H9 (cell line): ENCODE measurements at regions not wholly inside any gene's neighbourhood (a gene's known extent, or its start where the extent isn't known, plus 50 kb on each side); places are given as distances from the start of the nearest gene placed in this dataset.
A peak's percentile ranks its signal among the peaks of the same experiment; 100 is the strongest.

Experiments
- DNase-seq: peaks from one replicate; pipeline ENCODE4 v3.0.0-alpha.2; 2017
- H2AFZ ChIP-seq: one replicate; pipeline ENCODE4 v1.6.1; 2013; ENCODE audit warnings: mild to moderate bottlenecking, low read length, control low read depth, moderate library complexity
- H2AK5ac ChIP-seq: 2 replicates; pipeline ENCODE4 v1.6.1; 2013; ENCODE audit warnings: low read length, control low read depth, mixed read lengths; ENCODE audit not compliant: insufficient read length
- H2BK120ac ChIP-seq: one replicate; pipeline ENCODE4 v1.6.1; 2013; ENCODE audit warnings: low read depth, mild to moderate bottlenecking, low read length, control low read depth, inconsistent platforms; ENCODE audit not compliant: poor library complexity, severe bottlenecking
- H2BK12ac ChIP-seq: 2 replicates; pipeline ENCODE4 v1.6.1; 2013; ENCODE audit warnings: low read length, control low read depth, mixed read lengths, low read depth; ENCODE audit not compliant: insufficient read length
- H2BK15ac ChIP-seq: 2 replicates; pipeline ENCODE4 v1.6.1; 2013; ENCODE audit warnings: low read depth, low read length, control low read depth
- H2BK20ac ChIP-seq: one replicate; pipeline ENCODE4 v1.6.1; 2013; ENCODE audit warnings: low read depth, mild to moderate bottlenecking, low read length, control low read depth, inconsistent platforms; ENCODE audit not compliant: poor library complexity, severe bottlenecking
- H2BK5ac ChIP-seq: 2 replicates; pipeline ENCODE4 v1.6.1; 2013; ENCODE audit warnings: low read length, control low read depth, mixed read lengths; ENCODE audit not compliant: insufficient read length
- H3K14ac ChIP-seq: 2 replicates; pipeline ENCODE4 v1.6.1; 2013; ENCODE audit warnings: low read length, control low read depth; ENCODE audit not compliant: insufficient read depth
- H3K18ac ChIP-seq: 2 replicates; pipeline ENCODE4 v1.6.1; 2013; ENCODE audit warnings: low read depth, mild to moderate bottlenecking, mixed read lengths, low read length, control low read depth; ENCODE audit not compliant: insufficient read length
- H3K23ac ChIP-seq: 2 replicates; pipeline ENCODE4 v1.6.1; 2013; ENCODE audit warnings: low read length, control low read depth, mixed read lengths, low read depth; ENCODE audit not compliant: insufficient read length
- H3K23me2 ChIP-seq: 2 replicates; pipeline ENCODE4 v1.6.1; 2013; ENCODE audit warnings: low read depth, mild to moderate bottlenecking, mixed read lengths, low read length, control low read depth; ENCODE audit not compliant: insufficient read length, poor library complexity, severe bottlenecking
- H3K27ac ChIP-seq: 2 replicates; pipeline ENCODE4 v1.5.1; 2013; ENCODE audit warnings: low read length, control low read depth, mixed read lengths, low read depth; ENCODE audit not compliant: insufficient read length
- H3K27me3 ChIP-seq: 2 replicates; pipeline ENCODE4 v1.6.1; 2013; ENCODE audit warnings: low read length, control low read depth, inconsistent platforms; ENCODE audit not compliant: insufficient read depth
- H3K4ac ChIP-seq: 2 replicates; pipeline ENCODE4 v1.6.1; 2013; ENCODE audit warnings: low read depth, mild to moderate bottlenecking, control low read depth, inconsistent platforms, low read length, moderate library complexity
- H3K4me1 ChIP-seq: 2 replicates; pipeline ENCODE4 v1.6.1; 2013; ENCODE audit warnings: low read length, control low read depth, inconsistent platforms; ENCODE audit not compliant: insufficient read depth
- H3K4me2 ChIP-seq: 2 replicates; pipeline ENCODE4 v1.6.1; 2013; ENCODE audit warnings: low read length, control low read depth, mixed read lengths; ENCODE audit not compliant: insufficient read length, insufficient read depth
- H3K56ac ChIP-seq: 2 replicates; pipeline ENCODE4 v1.6.1; 2013; ENCODE audit warnings: low read depth, mild to moderate bottlenecking, mixed read lengths, low read length, control low read depth; ENCODE audit not compliant: insufficient read length
- H3K79me1 ChIP-seq: 2 replicates; pipeline ENCODE4 v1.6.1; 2013; ENCODE audit warnings: low read depth, mild to moderate bottlenecking, moderate library complexity, low read length, control low read depth, inconsistent platforms; ENCODE audit not compliant: insufficient read depth, poor library complexity, severe bottlenecking
- H3K79me2 ChIP-seq: 2 replicates; pipeline ENCODE4 v1.6.1; 2013; ENCODE audit warnings: low read length, control low read depth, inconsistent platforms; ENCODE audit not compliant: insufficient read depth
- H3K9ac ChIP-seq: 2 replicates; pipeline ENCODE4 v1.6.1; 2013; ENCODE audit warnings: low read length, control low read depth, mixed read lengths; ENCODE audit not compliant: insufficient read length; ENCODE audit errors: extremely low read depth
- H3K9me3 ChIP-seq: one replicate; pipeline ENCODE4 v1.6.1; 2013; ENCODE audit warnings: low read depth, low read length, inconsistent platforms; ENCODE audit not compliant: control insufficient read depth
- H3T11ph ChIP-seq: one replicate; pipeline ENCODE4 v1.6.1; 2013; ENCODE audit warnings: mild to moderate bottlenecking, low read length, control low read depth, inconsistent platforms
- H4K20me1 ChIP-seq: one replicate; pipeline ENCODE4 v1.6.1; 2013; ENCODE audit not compliant: control insufficient read depth, insufficient read length, insufficient read depth
- H4K5ac ChIP-seq: 2 replicates; pipeline ENCODE4 v1.6.1; 2013; ENCODE audit warnings: low read depth, mild to moderate bottlenecking, mixed read lengths, low read length, control low read depth; ENCODE audit not compliant: insufficient read length
- H4K8ac ChIP-seq: replicated peaks from 2 replicates; pipeline ENCODE4 v1.6.1; 2013; ENCODE audit warnings: low read length, control low read depth, mixed read lengths, low read depth; ENCODE audit not compliant: insufficient read length
- H4K91ac ChIP-seq: 2 replicates; pipeline ENCODE4 v1.6.1; 2013; ENCODE audit warnings: low read depth, mild to moderate bottlenecking, moderate library complexity, mixed read lengths, low read length, control low read depth; ENCODE audit not compliant: insufficient read length
- H3K27ac Mint-ChIP-seq, 3 experiments: 2 replicates in 2 of 3; 3 replicates in 1 of 3; pipeline ENCODE4 v1.8.0; 2020 to 2021; ENCODE audit warnings: mixed read lengths in 3 of 3, mild to moderate bottlenecking in 1 of 3, moderate library complexity in 1 of 3
- H3K27me3 Mint-ChIP-seq: 2 replicates; pipeline ENCODE4 v1.8.0; 2021; ENCODE audit warnings: low read depth, mild to moderate bottlenecking, moderate library complexity, mixed read lengths
- H3K36me3 Mint-ChIP-seq, 3 experiments: 2 replicates in 2 of 3; 3 replicates in 1 of 3; pipeline ENCODE4 v1.8.0; 2020 to 2021; ENCODE audit warnings: low read depth in 3 of 3, mixed read lengths in 3 of 3; ENCODE audit not compliant: insufficient read depth in 1 of 3
- H3K4me1 Mint-ChIP-seq, 2 experiments: 2 replicates each; pipeline ENCODE4 v1.8.0; 2020; ENCODE audit warnings: mixed read lengths in 2 of 2
- H3K4me3 Mint-ChIP-seq, 2 experiments: 2 replicates in 1 of 2; 3 replicates in 1 of 2; pipeline ENCODE4 v1.8.0; 2020 to 2021; ENCODE audit warnings: mild to moderate bottlenecking in 2 of 2, mixed read lengths in 2 of 2, moderate library complexity in 1 of 2
- H3K9me3 Mint-ChIP-seq, 2 experiments: 2 replicates in 1 of 2; 3 replicates in 1 of 2; pipeline ENCODE4 v1.8.0; 2020; ENCODE audit warnings: mild to moderate bottlenecking in 2 of 2, mixed read lengths in 2 of 2, moderate library complexity in 1 of 2
- WGBS: extraction: QIAGEN DNeasy Blood & Tissue Kit; methylation state at CpG from one replicate; pipeline ENCODE4 v1.1.7; 2013; ENCODE audit warnings: missing lambda C conversion rate, low lambda C conversion rate, mixed read lengths; ENCODE audit not compliant: insufficient read length; ENCODE audit errors: extremely low coverage; 5-methylcytosine and 5-hydroxymethylcytosine counted together
- TF ChIP-seq, protein P1 (sequence below): fragments of 200-600 bp; sonication (generic); conservative IDR thresholded peaks from 3 replicates; pipeline ENCODE4 v1.8.0; 2021; ENCODE audit warnings: antibody characterized with exemption, mild to moderate bottlenecking

DNA sequence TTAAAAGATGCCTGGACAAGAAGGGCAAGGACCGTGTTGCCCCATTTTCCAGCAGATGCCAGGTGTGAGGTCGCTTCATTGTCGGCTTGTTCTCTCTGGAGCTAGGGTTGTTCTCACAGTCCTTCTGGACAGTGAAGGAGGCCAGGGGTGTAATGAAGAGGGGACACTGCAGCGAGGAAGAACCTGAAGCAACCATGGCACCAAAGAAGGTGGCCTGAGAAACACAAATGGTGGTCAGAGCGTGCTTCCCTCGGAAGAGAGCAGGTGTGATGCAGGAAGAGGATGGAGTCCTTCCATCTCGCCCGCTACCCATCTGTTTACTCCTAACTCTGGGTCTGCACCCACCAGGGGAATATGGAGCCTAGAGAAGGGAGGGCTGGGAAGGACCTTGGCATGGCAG is 50.3 kb upstream of the TWIST2 start:
- DNase-seq: peak; percentile 5
- Histone ChIP-seq H3K4me2 (no peak overlapping the region), H2BK5ac (no peak overlapping the region), H3K4me1 (no peaks in the 10 kb centered on the region), H2BK12ac (no peak overlapping the region), H4K91ac (no peak overlapping the region), H3K9ac (no peak overlapping the region), H2AFZ (no peak overlapping the region), H3K23ac (no peak overlapping the region), H3K27me3 (no peaks in the 10 kb centered on the region), H3K27ac (no peak overlapping the region), H3T11ph (no peak overlapping the region), H3K4ac (no peak overlapping the region), H3K79me1 (no peaks in the 10 kb centered on the region), H3K18ac (no peak overlapping the region), H2BK20ac (no peak overlapping the region), H3K9me3 (no peaks in the 10 kb centered on the region), H4K5ac (no peak overlapping the region), H3K79me2 (no peaks in the 10 kb centered on the region), H2BK15ac (no peak overlapping the region), H3K56ac (no peak overlapping the region), H2AK5ac (no peak overlapping the region), H4K8ac (no peak overlapping the region), H3K23me2 (no peaks in the 10 kb centered on the region), H3K14ac (no peak overlapping the region), H2BK120ac (no peak overlapping the region), H4K20me1 (no peaks in the 10 kb centered on the region)
- no peak overlapping the region; a peak in 1 of 7 replicates for H3K27ac Mint-ChIP-seq
- peaks cover 0 to 1% (median 0%) of the 10 kb centered on the region in 3 experiments; a peak in 2 of 7 replicates for H3K36me3 Mint-ChIP-seq
- H3K4me1 Mint-ChIP-seq: no peaks in the 10 kb centered on the region
- H3K9me3 Mint-ChIP-seq: peaks cover 0 to 8% of the 10 kb centered on the region in 2 experiments; a peak in 1 of 5 replicates
- TF ChIP-seq, protein P1, sequence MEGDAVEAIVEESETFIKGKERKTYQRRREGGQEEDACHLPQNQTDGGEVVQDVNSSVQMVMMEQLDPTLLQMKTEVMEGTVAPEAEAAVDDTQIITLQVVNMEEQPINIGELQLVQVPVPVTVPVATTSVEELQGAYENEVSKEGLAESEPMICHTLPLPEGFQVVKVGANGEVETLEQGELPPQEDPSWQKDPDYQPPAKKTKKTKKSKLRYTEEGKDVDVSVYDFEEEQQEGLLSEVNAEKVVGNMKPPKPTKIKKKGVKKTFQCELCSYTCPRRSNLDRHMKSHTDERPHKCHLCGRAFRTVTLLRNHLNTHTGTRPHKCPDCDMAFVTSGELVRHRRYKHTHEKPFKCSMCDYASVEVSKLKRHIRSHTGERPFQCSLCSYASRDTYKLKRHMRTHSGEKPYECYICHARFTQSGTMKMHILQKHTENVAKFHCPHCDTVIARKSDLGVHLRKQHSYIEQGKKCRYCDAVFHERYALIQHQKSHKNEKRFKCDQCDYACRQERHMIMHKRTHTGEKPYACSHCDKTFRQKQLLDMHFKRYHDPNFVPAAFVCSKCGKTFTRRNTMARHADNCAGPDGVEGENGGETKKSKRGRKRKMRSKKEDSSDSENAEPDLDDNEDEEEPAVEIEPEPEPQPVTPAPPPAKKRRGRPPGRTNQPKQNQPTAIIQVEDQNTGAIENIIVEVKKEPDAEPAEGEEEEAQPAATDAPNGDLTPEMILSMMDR: no peak
- WGBS: no CpG with 5 or more reads among the region's 8 CpGs
- peaks cover 37% of the 10 kb centered on the region for H3K27me3 Mint-ChIP-seq
- no peak overlapping the region for H3K4me3 Mint-ChIP-seq
